IPS-18c (cell line): ENCODE measurements at regions not wholly inside any gene's neighbourhood (a gene's known extent, or its start where the extent isn't known, plus 50 kb on each side); places are given as distances from the start of the nearest gene placed in this dataset.

Source experiments
- H3K4me3 ChIP-seq: 2 replicates; pipeline ENCODE4 v1.7.0; 2013; ENCODE audit warnings: low read depth, mild to moderate bottlenecking, low read length, moderate library complexity; ENCODE audit not compliant: insufficient read depth
- H3K9me3 ChIP-seq: one replicate; pipeline ENCODE4 v1.6.1; 2013; ENCODE audit warnings: mild to moderate bottlenecking, low read length, moderate library complexity; ENCODE audit not compliant: control insufficient read depth, insufficient read depth

DNA sequence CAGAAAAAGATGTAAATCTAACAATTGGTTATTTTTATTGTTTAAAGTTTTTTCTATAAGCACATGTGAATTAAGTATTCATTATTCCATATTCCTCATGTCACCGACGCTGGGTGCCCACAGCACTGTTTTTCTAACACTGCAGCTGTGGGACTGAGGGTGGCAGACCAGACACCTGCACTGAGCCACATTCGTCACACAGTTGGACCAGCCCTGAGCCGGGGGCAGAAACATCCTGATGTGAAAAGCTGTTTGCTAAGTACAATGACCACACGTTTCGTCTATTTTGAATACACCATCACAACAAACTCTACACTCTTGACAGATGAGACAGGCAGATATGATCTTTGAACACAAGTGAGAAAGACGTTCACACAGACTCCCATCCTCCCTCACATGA lies 749.5 kb downstream of the KCNJ18 start:
- Histone ChIP-seq H3K9me3 (peaks cover 32% of the 10 kb centered on the region), H3K4me3 (no peak overlapping the region)

DNA sequence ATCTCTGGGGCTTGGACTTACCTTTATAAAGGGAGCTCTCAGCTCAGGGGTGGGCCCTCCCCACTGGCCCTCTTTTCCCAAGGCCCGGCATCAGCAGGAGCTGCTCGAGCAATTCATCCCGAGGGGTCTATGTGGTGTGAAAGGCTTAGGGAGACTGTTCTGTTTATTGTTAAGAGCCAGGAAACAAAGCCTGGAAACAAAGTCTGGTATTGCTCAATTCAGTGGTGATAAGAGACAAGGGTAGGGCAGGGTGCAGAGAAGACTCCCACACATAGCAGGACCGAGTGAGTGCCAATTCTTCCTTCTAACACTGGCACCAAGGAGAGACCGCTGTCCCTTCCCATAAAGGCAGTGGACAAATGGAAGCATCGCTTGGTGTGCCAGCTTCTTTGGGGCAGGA lies 750.7 kb downstream of the KCNJ18 start:
- peaks cover 32% of the 10 kb centered on the region for H3K9me3 ChIP-seq
- H3K4me3 ChIP-seq = no peak overlapping the region

DNA sequence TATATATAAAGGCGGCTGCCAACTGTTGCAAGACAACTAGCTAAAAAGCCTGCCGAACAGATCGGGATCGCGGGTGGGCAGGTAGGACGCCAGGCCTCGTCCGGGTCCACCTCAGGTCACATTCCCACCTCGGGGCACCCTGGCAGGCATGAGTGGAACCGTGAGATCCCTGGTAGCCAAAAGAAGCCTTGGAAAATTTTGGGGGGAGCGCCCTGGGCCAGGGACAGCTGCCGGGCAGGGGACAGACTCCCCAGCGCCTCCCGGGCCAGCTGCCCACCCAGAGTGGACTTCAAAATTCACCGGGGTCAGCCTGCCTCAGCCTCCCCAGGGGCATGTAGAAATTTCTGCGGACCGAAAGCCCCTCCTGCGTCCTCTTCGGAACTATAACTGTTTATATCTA lies 760.9 kb downstream of the KCNJ18 start:
- Histone ChIP-seq H3K4me3 (no peak overlapping the region), H3K9me3 (peaks cover 26% of the 10 kb centered on the region)

DNA sequence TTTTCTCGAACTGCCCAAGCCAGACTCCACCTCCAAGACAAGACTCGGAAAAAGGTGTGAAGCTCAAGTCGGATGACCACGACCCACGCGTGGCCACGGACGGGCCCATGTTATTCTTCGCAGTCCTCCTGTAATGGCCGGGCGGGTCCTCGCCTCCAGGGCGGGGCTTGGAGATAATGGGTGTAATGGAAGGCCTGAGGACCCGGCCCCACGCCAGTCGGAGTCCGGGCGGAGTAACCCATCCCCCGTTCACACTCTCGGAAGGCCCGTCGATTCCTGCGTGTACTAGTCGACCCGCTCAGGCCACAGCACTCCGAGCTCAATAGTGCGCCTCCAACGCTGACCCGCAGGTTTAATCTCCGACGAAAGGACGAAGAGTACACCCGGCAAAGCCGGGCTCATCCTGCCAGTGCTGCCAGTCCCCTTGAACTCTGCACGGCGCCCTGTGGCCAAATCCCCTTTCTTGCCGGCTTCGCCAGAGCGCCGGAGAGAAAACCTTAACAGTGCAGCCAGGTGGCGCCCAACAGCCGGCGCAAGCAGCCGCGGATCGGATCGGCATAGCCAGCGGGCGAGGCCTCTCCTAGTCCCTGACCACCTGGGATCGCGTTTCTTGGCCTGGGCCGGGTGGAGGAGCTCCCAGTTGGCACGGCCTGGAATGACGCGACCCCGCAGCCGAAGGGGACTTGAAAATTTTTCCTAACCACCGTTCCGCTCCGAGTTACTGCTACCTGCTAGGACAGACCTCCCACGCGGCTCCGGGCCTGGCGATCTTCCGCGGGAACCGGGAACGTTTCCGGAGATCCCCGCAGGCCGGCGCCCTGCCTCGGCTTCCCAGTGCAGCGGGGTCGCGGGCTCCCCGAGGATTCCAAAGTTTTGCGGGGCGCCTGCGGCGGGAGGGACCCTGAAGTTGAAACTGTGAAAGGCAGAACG lies 762.0 kb downstream of the KCNJ18 start:
- H3K4me3 ChIP-seq = no peak overlapping the region
- peaks cover 20% of the 10 kb centered on the region for H3K9me3 ChIP-seq

DNA sequence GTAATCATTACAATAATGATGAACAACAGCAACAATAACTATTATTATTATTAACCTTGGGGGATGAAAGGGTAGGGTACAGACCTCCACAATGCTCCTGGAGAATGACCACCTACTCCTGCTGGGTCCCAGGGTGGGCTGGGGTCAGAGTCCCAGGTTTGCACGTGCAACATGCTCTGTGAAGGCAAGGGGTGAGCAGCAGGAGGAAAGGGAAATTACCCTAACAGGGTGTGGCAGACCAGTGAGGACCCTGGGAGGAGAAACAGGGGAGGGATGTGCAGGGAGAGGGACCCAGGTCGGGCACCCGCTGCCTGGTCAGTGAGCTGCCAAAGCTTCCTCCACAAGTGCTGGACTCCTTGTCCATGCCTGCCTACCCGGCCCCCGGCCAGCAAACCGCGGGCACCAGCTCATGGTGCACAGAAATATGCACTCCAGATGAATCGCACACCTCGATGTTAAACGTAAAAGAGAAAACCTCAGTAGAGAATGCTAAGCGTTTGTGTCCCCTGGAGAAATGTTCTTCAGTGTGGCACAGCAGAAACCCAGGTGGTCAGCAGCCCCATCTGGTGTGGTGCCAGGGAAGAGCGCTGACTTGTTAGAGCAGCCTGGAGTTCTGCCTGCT lies 767.1 kb downstream of the KCNJ18 start:
- H3K9me3 ChIP-seq = peaks cover 26% of the 10 kb centered on the region
- H3K4me3 ChIP-seq = no peak overlapping the region; the same call in 1 of the 2 replicates

DNA sequence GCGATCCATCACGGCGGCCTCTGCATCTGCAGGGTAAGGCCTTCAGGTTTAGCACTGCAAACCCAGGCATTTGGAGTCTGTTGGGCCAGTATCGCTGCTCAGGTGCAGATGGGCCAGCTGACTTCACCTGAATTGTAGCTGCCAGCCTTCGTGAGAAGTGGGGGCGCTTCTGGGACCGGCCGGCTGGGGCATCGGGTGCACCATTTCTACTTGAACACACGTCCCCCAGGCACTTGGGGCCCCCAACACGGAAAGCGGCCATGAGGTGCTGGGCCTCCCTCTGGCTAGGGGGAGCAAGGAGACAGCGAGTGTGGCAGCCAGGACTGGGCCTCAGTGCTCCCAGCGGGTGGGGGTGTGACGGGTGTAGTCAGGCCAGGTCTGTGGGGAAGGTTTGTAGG lies 767.6 kb downstream of the KCNJ18 start:
- Histone ChIP-seq H3K9me3 (peaks cover 30% of the 10 kb centered on the region), H3K4me3 (no peak overlapping the region; the same call in 1 of the 2 replicates)

DNA sequence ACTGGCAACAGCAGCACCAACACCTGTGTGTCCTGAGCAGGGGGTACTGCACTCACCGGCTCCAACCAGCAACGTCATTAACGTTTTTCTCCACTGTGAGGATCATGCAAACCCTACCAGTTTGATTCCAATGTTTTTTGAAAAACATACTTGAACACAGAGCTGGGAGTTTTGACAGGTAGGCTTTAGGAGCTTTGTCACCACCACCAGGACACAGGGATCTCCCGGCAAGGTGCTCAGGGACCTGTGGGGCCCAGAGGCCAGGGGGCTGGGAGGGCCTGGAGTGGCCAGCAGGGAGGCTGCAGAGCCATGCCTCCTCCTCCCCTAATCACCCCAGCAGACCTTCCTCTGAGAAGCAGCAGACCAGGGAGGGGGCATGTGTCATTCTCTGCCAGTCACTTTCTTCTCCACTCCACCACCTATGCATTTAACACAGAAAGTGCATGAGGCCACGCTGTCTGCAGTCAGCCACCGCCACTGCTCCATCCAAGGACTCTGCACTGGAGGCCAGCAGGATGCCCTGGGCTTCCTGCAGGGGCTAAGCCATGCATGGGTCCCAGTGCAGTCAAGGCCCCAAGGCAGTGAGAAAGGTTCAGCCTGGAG lies 768.2 kb downstream of the KCNJ18 start:
- no peak overlapping the region for H3K4me3 ChIP-seq
- H3K9me3 ChIP-seq = peaks cover 32% of the 10 kb centered on the region

DNA sequence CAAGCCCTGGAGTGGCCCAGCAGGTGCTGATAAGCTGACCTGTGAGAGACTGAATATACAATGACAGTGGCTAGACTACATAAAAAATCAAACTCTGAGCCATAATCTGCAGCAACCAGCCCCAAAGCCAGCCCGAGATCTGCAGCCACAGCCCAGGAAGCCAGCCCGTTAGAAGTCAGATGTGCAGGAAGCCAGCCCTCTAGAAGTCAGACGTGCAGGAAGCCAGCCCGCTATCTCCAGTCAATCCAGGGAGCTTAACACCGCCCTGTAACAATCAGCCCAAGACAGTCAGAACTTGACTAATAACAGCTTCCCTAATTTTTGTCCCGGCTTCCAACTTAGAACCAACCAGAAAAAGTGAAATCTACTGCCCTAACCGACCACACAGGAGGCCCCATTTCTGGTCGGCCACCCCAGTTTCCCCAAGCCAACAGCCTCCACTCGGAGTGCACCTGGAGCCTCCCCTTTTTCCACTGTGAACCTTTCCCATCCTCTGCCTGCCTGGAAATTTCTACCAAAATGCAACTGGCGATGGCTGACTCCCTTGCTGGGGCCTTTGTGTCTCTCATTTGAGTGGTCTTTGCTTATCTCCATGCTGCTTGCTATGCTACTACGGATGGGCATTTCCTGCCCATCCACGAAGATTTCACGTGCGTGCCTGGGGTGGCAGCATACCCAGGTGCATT lies 769.3 kb downstream of the KCNJ18 start:
- Histone ChIP-seq H3K9me3 (peaks cover 31% of the 10 kb centered on the region), H3K4me3 (no peak overlapping the region)

DNA sequence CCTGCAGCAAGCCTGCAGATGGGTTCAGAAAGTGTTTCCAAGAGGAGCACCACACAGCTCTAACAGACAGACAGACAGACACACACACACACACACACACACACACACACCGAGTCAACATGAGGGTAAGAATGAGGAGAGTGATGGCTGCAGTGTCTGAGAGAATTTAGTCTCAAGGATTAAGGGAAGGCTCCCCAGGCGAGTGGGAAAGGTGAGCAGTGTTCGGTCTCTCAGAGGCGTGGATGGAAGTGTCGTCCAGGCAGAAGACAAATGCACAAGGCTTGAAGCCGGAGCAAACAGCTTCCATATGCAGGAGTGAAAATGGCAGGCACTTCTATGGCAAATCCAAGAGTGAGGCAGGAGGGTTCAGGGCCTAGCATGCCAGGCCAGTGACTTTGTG lies 770.1 kb downstream of the KCNJ18 start:
- no peak overlapping the region for H3K4me3 ChIP-seq
- H3K9me3 ChIP-seq = peaks cover 35% of the 10 kb centered on the region

DNA sequence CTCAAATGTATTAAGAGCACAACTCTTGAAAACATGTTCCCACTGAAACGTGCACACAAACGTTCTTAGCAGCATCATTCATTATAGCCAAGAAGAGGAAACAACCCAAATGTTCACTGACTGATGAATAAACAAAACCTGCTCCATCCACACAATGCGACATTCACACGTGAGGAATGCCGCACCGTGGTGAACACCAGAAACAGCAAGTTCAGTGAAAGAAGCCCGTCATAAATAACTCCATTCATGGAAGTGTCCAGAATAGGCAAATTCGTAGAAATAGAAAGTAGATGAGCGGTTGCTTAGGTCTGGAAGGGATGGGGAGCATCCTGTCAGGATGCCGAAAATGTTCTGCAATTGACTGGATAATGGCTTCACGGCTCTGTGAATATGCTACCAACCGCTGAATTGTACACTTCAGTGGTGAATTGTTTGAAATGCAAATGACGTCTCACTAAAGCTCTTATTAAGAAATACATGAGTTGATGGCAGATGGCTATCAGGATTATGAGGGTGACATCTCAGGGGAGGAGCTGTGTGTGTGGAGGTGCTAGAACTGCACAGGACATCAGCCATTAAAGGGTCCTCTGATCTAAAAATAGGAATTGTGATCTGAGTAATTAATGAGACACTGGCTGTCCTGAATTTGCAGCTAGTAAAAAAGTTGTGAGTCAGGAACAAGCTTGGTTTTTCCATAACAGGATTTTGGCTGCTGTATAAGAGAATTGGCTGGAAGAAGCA lies 771.0 kb downstream of the KCNJ18 start:
- Histone ChIP-seq H3K4me3 (no peak overlapping the region), H3K9me3 (peaks cover 32% of the 10 kb centered on the region)

DNA sequence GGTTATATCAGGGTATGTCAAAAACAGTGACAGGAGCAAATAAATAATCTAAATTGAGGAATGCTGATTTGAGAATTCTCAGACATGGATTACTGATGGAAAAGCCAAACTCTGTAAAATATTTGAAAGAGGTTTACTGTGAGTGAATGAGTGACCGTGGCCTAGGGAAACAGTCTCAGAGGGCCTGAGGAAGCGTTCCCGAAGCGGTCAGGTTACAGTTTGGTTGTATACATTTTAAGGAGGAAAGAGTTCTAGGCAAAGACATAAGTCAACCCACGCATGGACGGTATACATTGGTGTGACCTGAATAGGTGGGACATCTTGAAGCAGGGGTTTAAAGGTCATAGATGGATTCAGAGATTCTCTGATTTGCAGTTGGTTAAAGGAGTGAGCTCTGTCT lies 771.7 kb downstream of the KCNJ18 start:
- Histone ChIP-seq H3K9me3 (peaks cover 32% of the 10 kb centered on the region), H3K4me3 (no peak overlapping the region)

DNA sequence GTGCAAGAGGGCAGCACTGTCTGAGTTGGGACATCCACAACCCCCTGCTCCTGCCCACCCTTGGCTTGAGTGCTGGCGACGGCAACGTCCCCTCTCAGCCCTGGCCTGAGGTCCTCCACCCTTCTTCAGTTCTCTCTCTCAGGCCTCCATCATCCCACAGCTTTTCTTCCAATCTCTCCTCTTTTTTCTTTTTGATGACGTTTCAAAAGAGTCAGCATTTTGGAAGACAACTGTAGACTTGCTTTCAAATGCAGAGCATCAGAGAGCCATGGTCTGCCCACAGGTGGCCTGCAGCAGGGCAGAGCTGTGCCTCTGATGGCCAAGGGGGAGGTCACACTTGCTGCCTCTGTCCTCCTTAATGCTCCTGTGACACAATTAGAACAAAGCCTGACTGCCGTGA lies 775.4 kb downstream of the KCNJ18 start:
- Histone ChIP-seq H3K4me3 (no peak overlapping the region), H3K9me3 (peaks cover 28% of the 10 kb centered on the region)

DNA sequence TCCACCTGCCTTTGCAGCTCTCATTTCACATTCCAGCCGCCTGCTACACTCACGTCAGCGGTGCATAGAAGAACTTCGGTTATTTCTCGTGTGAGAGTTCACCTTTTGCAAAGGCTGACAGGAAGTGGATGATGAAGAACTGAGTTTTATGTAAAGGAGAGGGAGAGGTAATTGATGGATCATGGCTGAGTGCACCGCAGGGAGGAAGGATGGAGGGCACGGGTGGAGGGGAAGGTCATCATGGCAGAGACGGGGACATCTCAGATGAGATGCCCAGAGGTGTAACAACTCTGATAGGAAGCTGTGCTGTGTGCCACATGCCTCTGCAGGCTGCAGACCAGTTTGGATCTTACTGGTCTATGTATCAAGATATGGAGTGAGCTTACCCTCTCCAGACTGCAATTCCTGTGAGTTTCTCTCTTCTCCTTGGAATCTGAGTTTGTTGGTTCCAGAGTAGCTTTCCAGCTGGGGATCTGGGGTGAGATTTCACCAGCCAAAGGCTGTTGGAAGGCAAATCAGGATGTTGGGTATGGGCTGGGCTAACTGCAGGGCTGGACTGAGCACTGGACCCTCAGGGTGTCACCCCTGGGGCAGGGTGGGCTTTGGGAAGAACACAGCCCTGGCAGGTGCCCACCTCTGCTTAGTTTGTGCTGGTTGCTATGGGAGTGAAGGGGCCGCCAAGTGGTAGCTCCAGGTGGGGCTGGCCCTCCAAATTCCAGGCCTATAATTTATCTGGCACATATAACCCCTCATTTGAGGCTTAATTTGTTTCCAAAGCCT lies 777.0 kb downstream of the KCNJ18 start:
- H3K9me3 ChIP-seq = peaks cover 25% of the 10 kb centered on the region
- H3K4me3 ChIP-seq = no peak overlapping the region

DNA sequence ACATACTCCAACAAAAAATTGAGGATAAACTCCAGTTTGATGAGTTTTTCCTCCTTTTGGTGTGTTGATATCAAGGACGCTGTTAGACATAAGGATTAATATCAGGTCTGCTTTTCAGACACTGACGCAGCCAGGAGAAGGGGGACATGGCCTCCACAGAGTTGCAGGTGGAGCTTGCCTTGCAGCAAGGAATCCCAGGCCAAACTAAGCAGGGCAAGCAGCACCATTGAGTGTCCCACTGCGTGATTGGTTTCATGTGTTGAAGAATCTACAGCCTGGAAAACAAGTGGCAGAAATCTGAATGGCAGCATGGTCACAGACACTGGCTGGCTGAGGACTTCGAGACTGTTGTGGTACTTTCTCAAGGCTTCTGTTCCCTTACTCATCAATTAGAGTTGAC lies 777.6 kb downstream of the KCNJ18 start:
- H3K4me3 ChIP-seq = no peak overlapping the region

DNA sequence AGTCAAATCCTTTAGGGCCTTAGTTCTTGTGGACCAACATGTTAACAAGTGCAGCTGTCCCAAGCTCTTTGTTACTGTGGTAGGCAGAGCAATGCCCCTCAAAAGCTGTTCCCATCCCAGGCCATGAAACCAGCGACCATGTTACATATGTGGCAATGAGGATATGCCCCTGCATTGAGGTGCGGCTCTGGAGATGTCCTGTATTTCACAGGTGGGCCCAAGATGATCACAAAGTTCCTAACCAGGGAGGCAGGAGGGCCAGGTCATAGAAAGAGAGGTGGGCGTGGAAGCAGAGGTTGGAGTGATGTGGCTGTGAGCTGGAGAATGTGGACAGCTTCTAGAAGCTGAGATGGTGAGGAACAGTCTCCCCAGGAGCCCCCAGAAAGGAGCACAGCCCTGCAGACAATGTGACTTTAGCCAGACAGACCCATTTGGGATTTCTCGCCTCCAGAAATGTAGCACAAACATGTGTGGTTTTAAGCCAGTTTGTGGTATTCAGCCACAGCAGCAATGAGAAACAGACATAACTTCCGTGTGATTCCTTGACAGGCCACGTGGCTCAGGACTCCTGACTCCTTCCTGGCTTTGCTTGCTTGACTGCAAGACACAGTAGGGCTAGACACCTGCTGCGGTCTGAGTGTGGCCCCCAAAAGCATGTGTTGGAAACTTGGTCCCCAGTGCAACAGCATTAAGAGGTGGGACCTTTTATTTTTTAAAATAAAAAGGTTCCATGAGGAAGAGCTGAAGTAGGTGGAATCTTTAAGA lies 778.3 kb downstream of the KCNJ18 start:
- Histone ChIP-seq H3K9me3 (peaks cover 25% of the 10 kb centered on the region), H3K4me3 (no peak overlapping the region)

More for the DNA sequence above, 777.6 kb downstream of the KCNJ18 start:
- H3K9me3 ChIP-seq = peaks cover 21% of the 10 kb centered on the region

DNA sequence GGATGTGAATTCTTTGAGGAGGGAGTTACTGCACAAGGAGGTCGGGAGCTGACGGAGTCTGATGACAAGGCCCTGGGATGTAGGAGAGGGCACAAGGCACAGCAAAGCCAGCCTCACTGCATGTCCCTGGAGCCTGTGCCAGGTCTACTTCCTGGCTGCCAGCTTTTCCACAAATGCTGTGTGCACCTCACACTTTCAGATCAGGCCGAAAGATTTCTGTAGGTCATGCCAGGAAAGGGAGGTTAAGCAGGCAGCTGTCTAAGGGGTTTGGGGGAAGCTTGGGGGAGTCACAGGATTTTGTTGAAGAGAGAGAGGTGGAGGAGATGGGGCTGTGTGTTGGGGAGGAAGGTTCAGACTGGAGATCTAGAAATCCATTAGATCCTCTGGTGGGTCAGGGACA lies 792.5 kb downstream of the KCNJ18 start:
- Histone ChIP-seq H3K9me3 (peaks cover 35% of the 10 kb centered on the region), H3K4me3 (no peak overlapping the region)
